22Rv1 (cell line): ENCODE measurements at regions not wholly inside any gene's neighbourhood (a gene's known extent, or its start where the extent isn't known, plus 50 kb on each side); places are given as distances from the start of the nearest gene placed in this dataset.

Source experiments
- CTCF ChIP-seq: fragments of 450-650 bp; IDR thresholded peaks from 2 replicates; pipeline ENCODE4 v1.5.1; 2017; ENCODE audit warnings: mild to moderate bottlenecking
- ZFX ChIP-seq: fragments of 450-650 bp; IDR thresholded peaks from 2 replicates; pipeline ENCODE4 v1.6.1; 2017; ENCODE audit warnings: antibody characterized with exemption, borderline replicate concordance

GRCh38 chr6:81819767-81820166 is 67.3 kb upstream of the TENT5A start:
- TF ChIP-seq CTCF (no peak), ZFX (no peak)
